ENCODE measurements at regions not wholly inside any gene's neighbourhood (a gene's known extent, or its start where the extent isn't known, plus 50 kb on each side); places are given as distances from the start of the nearest gene placed in this dataset.

GRCh38 chr3:194995334-194995733, 275.6 kb downstream of the XXYLT1 start:
- peak; percentile 72 for DNase-seq (ENCODE audit: low spot score)
- Histone ChIP-seq H3K9me3 (ENCODE audit: low read length) (no peaks in the 10 kb centered on the region), H3K4me1 (ENCODE audit: insufficient read depth, low read length) (peaks cover 21% of the 10 kb centered on the region), H3K4me2 (ENCODE audit: low read depth, low read length) (peak overlapping the region; percentile 36), H3K9ac (ENCODE audit: insufficient read depth, low read depth, low read length) (no peak overlapping the region), H2AFZ (ENCODE audit: low read length) (no peak overlapping the region), H3K4me3 (replicated peaks in 1 of 3; ENCODE audit: insufficient read depth in 1 of 3, low read depth in 2 of 3, low read length in 3 of 3) (no peak overlapping the region), H3K27me3 (ENCODE audit: control insufficient read depth in 1 of 2, insufficient read depth in 2 of 2, low read length in 2 of 2) (peaks cover 1 to 9% of the 10 kb centered on the region in 2 experiments; a peak in 1 of 5 replicates), H3K79me2 (ENCODE audit: insufficient read depth, low read length) (no peaks in the 10 kb centered on the region), H3K36me3 (replicated peaks in 1 of 2; ENCODE audit: control insufficient read depth in 1 of 2, insufficient read depth in 2 of 2, low read length in 2 of 2) (no peaks in the 10 kb centered on the region), H4K20me1 (ENCODE audit: insufficient read depth, low read length) (no peaks in the 10 kb centered on the region), H3K27ac (ENCODE audit: extremely low read length, insufficient read depth, low read length) (no peak overlapping the region)
- POLR2A ChIA-PET, result interaction anchor here (1.0 to 1.3 kb wide), 2 partner anchors 10 to 36 kb away, joined by 3 to 4 read pairs; no protein-coding TSS in a partner anchor
- FAIRE-seq, result peak; percentile 90
- CTCF ChIA-PET (ENCODE audit: low intra/inter-chr PET ratio, low total read pairs), result no interaction called here
- peak; percentile 98 for ATAC-seq
- intact Hi-C loops (cut with micrococcal nuclease; ENCODE audit: unreplicated experiment), result loop anchor here (2.0 kb wide), 1 partner anchor 313 kb away; no protein-coding TSS in a partner anchor
- BruUV-seq (replicated peaks), result no TSS peak
- in situ Hi-C loops (cut with HindIII; ENCODE audit: extremely low pct_ligation_motif_present, low pct_unique_long_range_greater_than_20kb), result no loop called here
- WGBS (ENCODE audit: low lambda C conversion rate), result 3% methylated on average over 7 of the region's 7 CpGs
- TF ChIP-seq SIN3B (IDR thresholded peaks at IDR 0.05; ENCODE audit: low read length), result no peak
- TF ChIP-seq, protein P1, sequence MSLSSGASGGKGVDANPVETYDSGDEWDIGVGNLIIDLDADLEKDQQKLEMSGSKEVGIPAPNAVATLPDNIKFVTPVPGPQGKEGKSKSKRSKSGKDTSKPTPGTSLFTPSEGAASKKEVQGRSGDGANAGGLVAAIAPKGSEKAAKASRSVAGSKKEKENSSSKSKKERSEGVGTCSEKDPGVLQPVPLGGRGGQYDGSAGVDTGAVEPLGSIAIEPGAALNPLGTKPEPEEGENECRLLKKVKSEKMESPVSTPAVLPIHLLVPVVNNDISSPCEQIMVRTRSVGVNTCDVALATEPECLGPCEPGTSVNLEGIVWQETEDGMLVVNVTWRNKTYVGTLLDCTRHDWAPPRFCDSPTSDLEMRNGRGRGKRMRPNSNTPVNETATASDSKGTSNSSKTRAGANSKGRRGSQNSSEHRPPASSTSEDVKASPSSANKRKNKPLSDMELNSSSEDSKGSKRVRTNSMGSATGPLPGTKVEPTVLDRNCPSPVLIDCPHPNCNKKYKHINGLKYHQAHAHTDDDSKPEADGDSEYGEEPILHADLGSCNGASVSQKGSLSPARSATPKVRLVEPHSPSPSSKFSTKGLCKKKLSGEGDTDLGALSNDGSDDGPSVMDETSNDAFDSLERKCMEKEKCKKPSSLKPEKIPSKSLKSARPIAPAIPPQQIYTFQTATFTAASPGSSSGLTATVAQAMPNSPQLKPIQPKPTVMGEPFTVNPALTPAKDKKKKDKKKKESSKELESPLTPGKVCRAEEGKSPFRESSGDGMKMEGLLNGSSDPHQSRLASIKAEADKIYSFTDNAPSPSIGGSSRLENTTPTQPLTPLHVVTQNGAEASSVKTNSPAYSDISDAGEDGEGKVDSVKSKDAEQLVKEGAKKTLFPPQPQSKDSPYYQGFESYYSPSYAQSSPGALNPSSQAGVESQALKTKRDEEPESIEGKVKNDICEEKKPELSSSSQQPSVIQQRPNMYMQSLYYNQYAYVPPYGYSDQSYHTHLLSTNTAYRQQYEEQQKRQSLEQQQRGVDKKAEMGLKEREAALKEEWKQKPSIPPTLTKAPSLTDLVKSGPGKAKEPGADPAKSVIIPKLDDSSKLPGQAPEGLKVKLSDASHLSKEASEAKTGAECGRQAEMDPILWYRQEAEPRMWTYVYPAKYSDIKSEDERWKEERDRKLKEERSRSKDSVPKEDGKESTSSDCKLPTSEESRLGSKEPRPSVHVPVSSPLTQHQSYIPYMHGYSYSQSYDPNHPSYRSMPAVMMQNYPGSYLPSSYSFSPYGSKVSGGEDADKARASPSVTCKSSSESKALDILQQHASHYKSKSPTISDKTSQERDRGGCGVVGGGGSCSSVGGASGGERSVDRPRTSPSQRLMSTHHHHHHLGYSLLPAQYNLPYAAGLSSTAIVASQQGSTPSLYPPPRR (CRISPR knock-in tag; IDR thresholded peaks at IDR 0.05; ENCODE audit: borderline replicate concordance), result peak; percentile 54; the same call in 1 of the 2 replicates
- TF ChIP-seq, protein P2, sequence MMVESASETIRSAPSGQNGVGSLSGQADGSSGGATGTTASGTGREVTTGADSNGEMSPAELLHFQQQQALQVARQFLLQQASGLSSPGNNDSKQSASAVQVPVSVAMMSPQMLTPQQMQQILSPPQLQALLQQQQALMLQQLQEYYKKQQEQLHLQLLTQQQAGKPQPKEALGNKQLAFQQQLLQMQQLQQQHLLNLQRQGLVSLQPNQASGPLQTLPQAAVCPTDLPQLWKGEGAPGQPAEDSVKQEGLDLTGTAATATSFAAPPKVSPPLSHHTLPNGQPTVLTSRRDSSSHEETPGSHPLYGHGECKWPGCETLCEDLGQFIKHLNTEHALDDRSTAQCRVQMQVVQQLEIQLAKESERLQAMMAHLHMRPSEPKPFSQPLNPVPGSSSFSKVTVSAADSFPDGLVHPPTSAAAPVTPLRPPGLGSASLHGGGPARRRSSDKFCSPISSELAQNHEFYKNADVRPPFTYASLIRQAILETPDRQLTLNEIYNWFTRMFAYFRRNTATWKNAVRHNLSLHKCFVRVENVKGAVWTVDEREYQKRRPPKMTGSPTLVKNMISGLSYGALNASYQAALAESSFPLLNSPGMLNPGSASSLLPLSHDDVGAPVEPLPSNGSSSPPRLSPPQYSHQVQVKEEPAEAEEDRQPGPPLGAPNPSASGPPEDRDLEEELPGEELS (CRISPR knock-in tag; IDR thresholded peaks at IDR 0.05), result no peak
- TF ChIP-seq NFYC (CRISPR knock-in tag; IDR thresholded peaks at IDR 0.05), result no peak
- TF ChIP-seq, protein P3, sequence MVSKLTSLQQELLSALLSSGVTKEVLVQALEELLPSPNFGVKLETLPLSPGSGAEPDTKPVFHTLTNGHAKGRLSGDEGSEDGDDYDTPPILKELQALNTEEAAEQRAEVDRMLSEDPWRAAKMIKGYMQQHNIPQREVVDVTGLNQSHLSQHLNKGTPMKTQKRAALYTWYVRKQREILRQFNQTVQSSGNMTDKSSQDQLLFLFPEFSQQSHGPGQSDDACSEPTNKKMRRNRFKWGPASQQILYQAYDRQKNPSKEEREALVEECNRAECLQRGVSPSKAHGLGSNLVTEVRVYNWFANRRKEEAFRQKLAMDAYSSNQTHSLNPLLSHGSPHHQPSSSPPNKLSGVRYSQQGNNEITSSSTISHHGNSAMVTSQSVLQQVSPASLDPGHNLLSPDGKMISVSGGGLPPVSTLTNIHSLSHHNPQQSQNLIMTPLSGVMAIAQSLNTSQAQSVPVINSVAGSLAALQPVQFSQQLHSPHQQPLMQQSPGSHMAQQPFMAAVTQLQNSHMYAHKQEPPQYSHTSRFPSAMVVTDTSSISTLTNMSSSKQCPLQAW (CRISPR knock-in tag; IDR thresholded peaks at IDR 0.05), result 0 out of 2 replicates have a peak, but pooled peaks have one; percentile 56
- TF ChIP-seq HDAC2 (CRISPR knock-in tag; IDR thresholded peaks at IDR 0.05), result 0 out of 2 replicates have a peak, but pooled peaks have one; percentile 36
- 0 out of 2 replicates have a peak, but pooled peaks have one; percentile 12 for TF ChIP-seq RARA (CRISPR knock-in tag; IDR thresholded peaks at IDR 0.05)
- no peak for TF ChIP-seq TBL1XR1 (IDR thresholded peaks at IDR 0.05; ENCODE audit: borderline replicate concordance, low read length, partially characterized antibody)
- TF ChIP-seq ZMYM2 (CRISPR knock-in tag; IDR thresholded peaks at IDR 0.05), result 0 out of 2 replicates have a peak, but pooled peaks have one; percentile 23
- TF ChIP-seq HNF1A (IDR thresholded peaks at IDR 0.05; ENCODE audit: low read depth), result 0 out of 2 replicates have a peak, but pooled peaks have one; percentile 28
- TF ChIP-seq HNF1A (CRISPR knock-in tag; IDR thresholded peaks at IDR 0.05; ENCODE audit: borderline replicate concordance), result peak; percentile 56; the same call in 1 of the 2 replicates
- no peak for TF ChIP-seq JUNB (CRISPR knock-in tag; IDR thresholded peaks at IDR 0.05; ENCODE audit: borderline replicate concordance)
